DLD1 (cell line): ENCODE measurements at regions not wholly inside any gene's neighbourhood (a gene's known extent, or its start where the extent isn't known, plus 50 kb on each side); places are given as distances from the start of the nearest gene placed in this dataset.

Experiments used
- in situ Hi-C: cut with HindIII; loops from 2 replicates; pipeline ENCODE4 v1.10.0; 2017; ENCODE audit warnings: low sequenced_read_pairs

GRCh38 chr9:118985851-118986250 lies 383.4 kb downstream of the BRINP1 start:
- in situ Hi-C loops = no loop called here

- in situ Hi-C loops = no loop called here
Observed at GRCh38 chr9:118987167-118987566, 382.1 kb downstream of the BRINP1 start.

DNA sequence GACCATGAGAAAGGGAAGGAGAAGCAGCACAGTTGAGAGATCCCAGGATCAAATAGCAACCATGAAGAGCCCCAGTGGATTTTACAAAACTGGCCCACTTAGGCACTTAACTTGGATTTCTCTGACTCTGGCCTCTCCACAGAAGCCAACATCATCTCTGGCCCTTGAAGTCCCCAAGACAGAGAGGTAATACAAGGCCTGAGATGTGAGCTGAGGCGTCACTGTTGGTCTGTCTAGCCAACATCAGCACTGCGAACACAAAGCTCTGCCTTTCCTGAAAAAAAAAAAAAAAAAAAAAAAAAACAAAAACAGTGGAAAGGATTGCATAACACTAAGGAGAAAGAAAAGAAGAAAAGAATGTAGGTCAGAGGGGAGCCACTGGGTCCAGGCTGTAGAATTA lies 378.3 kb downstream of the BRINP1 start:
- in situ Hi-C loops = no loop called here

DNA sequence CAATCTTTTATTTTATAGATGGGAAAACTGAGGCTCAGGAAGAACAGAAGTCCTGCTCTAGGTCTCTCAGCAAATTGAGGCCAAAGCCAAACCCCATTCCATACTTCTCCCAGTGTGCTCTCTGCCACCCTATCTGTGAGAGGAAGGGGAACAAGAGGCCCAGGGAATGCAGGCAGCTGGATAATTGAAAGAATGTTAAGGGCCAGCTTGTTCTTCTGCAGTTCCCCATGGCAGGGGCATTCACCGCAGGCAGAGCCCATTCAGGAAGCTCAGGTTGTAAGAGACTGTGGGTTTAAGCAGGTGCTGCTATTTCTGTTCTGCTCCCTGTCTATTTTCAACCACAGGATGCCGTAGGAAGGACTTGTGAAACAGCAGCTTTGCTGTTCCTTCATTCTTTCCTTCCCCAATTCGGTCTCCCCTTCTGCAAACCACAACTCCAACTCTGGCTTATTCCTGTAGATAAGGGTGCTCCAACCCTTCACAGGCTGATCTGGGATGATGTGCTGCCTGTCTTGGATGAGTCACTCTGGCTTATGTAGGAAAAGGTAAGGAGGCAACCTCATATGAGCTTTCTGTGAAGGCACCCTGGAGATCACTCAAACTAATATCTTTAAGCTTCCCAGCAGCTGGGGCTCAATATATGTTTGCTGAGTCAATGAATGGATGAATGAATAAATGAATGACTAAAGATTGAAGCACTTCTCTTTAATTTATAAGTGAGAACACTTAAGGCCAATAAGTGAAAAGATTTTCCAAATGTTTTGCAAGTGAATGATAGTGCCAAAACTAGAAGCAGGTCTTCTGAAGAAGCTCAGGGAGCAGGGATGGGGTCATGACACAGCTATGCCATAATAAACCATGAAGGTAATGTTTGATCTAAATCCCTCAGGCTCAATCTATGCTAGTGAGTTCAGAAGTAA lies 377.6 kb downstream of the BRINP1 start:
- in situ Hi-C loops = no loop called here

- in situ Hi-C loops = no loop called here
Observed at GRCh38 chr9:118992813-118993794, 376.1 kb downstream of the BRINP1 start.

DNA sequence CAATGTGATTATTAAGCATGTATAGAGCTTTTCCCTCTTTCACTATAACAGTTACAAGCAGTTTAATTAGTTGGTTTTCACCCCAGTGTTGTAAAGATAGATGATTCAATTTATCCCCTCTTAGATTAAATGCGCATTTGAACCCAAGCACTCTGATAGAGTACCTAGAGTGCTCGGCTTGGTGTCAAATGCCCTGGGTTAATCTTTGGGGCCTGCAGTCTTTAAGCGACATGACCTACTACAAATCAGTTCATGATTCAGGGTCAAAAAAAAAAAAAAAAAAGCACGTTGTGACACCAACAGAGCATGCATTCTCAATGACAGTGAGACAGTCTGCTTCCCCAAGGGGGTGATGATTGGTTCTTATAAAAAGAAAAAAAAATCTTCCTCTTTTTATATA lies 375.3 kb downstream of the BRINP1 start:
- in situ Hi-C loops = no loop called here

GRCh38 chr9:119002491-119002890 lies 366.7 kb downstream of the BRINP1 start:
- in situ Hi-C loops = no loop called here

DNA sequence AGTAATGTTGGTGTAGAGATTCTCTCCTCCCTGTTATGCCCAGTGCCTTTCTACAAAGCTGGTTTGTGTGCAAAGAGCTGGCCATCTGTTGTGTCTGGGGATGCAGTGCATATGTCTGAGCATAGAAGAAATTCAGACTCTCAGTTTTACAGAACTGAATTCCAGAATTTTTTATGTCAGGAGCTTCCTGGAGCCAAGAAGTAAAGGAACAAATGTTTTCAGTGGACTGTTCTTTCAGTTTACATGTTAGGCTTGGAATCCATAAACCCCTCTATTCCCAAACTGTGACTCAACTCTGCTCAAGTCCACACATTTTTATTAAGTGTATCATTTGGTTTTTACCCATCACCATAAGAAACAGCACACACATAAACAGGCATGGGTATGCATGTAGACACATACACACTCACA lies 366.0 kb downstream of the BRINP1 start:
- in situ Hi-C loops = no loop called here

- in situ Hi-C loops = no loop called here
Observed at GRCh38 chr9:119003882-119004617, 365.2 kb downstream of the BRINP1 start.

GRCh38 chr9:119004618-119004990 lies 364.6 kb downstream of the BRINP1 start:
- in situ Hi-C loops = no loop called here

DNA sequence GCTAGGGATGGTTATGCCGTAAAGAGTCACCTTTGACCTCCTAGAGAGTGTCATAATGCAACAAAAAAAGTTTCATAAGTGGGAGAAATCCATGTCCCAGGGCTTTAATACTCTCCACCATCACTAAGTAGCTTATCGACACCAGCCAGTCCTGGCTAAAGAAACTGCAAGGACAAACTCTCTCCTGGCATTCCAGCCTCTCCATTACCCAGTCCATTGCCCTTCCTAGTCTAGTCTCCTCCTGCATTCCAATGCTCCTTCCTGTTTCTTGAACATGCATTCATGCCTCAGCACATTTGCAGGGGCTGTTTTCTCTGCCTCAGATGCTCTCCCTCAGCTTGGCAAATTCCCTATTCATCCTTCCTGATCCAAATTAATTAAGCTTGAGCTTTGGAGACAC lies 364.1 kb downstream of the BRINP1 start:
- in situ Hi-C loops = no loop called here

- in situ Hi-C loops = no loop called here
Observed at GRCh38 chr9:119009249-119009648, 360.0 kb downstream of the BRINP1 start.

- in situ Hi-C loops = no loop called here
Observed at GRCh38 chr9:119020284-119020683, 349.0 kb downstream of the BRINP1 start.

DNA sequence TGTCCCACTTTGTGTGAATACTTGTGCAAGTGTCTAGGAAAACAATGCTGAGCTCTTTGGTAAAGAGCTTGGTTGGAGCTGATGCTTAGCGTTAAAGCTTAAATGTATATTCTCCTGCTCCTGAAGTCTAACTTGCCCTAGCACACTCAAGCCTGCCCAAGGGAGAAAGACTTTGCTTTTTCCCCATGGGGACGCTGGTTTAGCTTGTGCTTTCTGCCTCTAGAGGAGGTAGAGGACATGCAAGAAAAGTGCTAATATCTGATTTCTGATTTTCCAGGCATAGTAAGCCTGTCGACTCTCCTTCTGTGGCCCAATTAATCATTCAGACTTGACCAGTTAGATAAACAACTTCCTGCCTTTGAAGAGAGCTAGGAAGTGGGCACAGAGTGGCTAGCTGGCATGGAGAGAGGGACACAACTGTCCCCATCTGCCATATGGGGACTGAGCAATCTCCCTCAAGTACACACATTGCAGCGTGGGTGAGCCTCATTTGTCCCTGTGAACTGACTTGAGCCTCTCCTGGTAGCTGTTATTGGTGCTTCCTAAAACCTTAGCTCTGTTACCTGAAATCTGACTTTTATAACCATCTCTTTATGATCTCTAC lies 348.4 kb downstream of the BRINP1 start:
- in situ Hi-C loops = no loop called here

- in situ Hi-C loops = no loop called here
Observed at GRCh38 chr9:119026120-119026519, 343.1 kb downstream of the BRINP1 start.

DNA sequence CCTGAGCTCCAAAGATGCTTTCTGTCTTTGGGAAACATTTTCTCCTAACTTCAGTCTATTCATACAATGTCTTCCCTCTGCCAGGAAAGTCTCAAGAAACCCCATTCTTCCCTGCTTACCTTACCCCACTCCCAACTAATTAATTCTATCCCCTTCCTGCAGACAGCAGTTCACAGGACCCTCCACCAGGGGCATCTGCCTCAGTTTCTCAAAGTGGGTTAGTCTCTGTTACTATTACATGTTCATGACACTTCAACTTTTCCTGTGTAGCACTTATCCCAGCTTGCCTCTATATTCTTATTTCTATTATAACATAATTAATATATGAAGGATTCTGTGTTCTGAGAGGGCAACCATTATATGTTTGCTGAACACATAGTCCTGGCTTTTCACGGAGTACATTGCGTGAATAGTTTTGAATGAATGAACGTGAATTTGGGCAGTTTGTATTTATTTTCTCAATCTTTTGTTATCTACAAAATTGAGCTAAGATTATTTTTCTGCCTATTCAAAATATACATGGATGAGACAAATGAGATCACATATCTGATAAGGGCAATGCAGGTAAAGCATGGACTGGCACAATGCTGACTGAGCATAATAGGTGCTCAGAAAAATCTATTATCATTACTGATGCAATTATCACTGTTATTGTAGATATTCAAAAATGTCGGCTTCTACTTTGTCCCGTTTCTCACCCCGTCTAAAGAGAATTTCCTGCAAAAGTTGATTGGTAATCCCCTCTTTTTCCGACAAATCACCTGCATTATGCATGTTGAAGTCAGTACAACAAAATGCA lies 341.1 kb downstream of the BRINP1 start:
- in situ Hi-C loops = no loop called here

- in situ Hi-C loops = no loop called here
Observed at GRCh38 chr9:119029886-119030285, 339.3 kb downstream of the BRINP1 start.

- in situ Hi-C loops = no loop called here
Observed at GRCh38 chr9:119033596-119033995, 335.6 kb downstream of the BRINP1 start.

DNA sequence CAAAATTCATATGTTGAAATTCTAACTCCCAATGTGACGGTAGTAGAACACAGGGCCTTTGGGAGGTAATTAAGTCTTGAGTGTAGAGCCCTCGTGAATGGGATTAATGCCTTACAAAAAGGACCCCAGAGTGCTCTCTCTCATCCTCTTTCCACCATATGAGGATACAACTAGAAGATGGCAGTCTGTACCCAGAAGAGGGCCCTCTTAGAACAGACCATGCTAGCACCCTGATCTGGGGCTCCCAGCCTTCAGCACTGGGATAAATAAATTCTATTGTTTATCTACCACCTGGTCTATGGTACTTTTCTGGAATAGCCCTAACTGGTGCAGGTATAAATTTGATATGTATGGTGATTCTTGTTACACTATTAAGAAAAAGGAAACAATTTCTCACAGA lies 332.3 kb downstream of the BRINP1 start:
- in situ Hi-C loops = no loop called here

DNA sequence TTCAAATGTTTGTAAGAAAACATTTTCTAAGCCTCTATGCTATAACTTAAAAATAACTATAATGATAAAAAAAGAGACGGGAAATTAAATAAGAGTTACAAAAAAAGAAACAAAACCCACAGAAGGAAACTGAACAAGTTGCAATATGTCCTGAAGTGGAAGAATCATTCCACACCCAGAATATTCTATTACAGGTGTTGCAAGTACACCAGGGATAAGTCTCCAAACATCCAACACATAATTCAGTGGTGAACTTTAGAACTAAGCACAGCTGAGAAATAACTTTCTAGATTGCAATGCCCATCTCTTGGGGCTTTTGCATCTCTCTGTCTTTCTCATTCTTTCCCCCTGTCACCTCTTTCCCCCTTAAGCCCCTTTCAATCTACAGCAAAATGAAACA lies 325.2 kb downstream of the BRINP1 start:
- in situ Hi-C loops = no loop called here
